ENCODE measurements at regions not wholly inside any gene's neighbourhood (a gene's known extent, or its start where the extent isn't known, plus 50 kb on each side); places are given as distances from the start of the nearest gene placed in this dataset.

DNA sequence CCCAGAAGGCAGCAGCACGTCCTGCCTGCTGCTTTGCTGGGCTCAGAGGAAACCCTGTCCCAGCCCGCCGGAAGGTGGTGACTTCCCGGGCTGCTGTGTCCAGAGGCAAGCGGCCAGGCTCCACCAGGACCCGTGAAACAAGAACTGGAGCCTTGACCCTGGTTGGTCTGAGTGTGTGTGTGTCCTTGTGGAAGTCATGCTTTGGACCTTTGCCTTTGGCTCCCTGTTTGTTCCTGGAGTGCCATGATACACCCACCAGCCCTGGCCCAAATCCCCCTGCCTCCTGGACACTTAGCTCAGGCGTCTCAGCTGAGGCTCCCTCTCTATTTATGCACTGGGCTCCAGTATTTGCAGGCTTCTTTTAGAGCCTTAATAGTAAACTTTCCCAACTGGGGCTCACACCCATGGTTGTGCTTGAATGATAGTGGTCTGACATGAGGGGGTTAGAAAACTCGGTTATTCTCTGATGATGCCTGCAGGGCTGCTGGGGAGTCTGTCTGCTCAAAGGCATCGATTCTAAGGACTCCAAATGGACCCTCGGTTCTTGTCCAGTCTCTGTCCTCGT lies 72.2 kb downstream of the C9orf50 start:
- intact Hi-C loops (cut with micrococcal nuclease) = no loop called here
- Histone ChIP-seq H3K9me3 (ENCODE audit: control insufficient read depth in 1 of 2, insufficient read depth in 1 of 2, low read depth in 1 of 2, low read length in 2 of 2) (no peaks in the 10 kb centered on the region), H3K36me3 (ENCODE audit: control insufficient read depth in 1 of 2, insufficient read depth in 2 of 2, low read length in 2 of 2) (no peaks in the 10 kb centered on the region), H4K20me1 (ENCODE audit: insufficient read depth) (no peaks in the 10 kb centered on the region), H3K4me2 (ENCODE audit: low read length) (peak overlapping the region; percentile 84), H3K4me1 (ENCODE audit: control insufficient read depth in 1 of 2, insufficient read depth in 2 of 2, low read length in 2 of 2) (peaks cover 57 to 69% of the 10 kb centered on the region in 2 experiments), H2AFZ (ENCODE audit: low read depth, low read length, poor library complexity, severe bottlenecking) (no peak overlapping the region), H3K9ac (ENCODE audit: low read length) (peak overlapping the region; percentile 82), H3K9me2 (ENCODE audit: insufficient read depth) (no peaks in the 10 kb centered on the region), H3K27ac (ENCODE audit: low read depth, low read length) (peak overlapping the region; percentile 32), H3K4me3 (replicated peaks in 1 of 2; ENCODE audit: low read depth in 1 of 2, low read length in 2 of 2) (peak overlapping the region in 1 of 2 experiments; percentile 62; a peak in 1 of 4 replicates), H3K79me2 (ENCODE audit: insufficient read depth, low read length) (no peaks in the 10 kb centered on the region), H3K27me3 (ENCODE audit: insufficient read depth, low read length) (no peaks in the 10 kb centered on the region)
- POLR2A ChIA-PET = interaction anchor here (0.5 to 2.2 kb wide), 3 partner anchors 13 to 409 kb away, joined by 3 to 6 read pairs (median 4); no protein-coding TSS in a partner anchor
- TF ChIP-seq POLR2AphosphoS5 (IDR thresholded peaks at IDR 0.05; ENCODE audit: low read depth, low read length) (peak; percentile 26; the same call in 1 of the 2 replicates), EGR1 (IDR thresholded peaks at IDR 0.05; ENCODE audit: low read depth) (no peak), FOSL1 (IDR thresholded peaks at IDR 0.05; ENCODE audit: low read depth) (no peak), SRF (IDR thresholded peaks at IDR 0.05; ENCODE audit: low read depth) (no peak), EZH2phosphoT487 (IDR thresholded peaks at IDR 0.05; ENCODE audit: borderline replicate concordance) (no peak)
- TF ChIP-seq, protein P1, sequence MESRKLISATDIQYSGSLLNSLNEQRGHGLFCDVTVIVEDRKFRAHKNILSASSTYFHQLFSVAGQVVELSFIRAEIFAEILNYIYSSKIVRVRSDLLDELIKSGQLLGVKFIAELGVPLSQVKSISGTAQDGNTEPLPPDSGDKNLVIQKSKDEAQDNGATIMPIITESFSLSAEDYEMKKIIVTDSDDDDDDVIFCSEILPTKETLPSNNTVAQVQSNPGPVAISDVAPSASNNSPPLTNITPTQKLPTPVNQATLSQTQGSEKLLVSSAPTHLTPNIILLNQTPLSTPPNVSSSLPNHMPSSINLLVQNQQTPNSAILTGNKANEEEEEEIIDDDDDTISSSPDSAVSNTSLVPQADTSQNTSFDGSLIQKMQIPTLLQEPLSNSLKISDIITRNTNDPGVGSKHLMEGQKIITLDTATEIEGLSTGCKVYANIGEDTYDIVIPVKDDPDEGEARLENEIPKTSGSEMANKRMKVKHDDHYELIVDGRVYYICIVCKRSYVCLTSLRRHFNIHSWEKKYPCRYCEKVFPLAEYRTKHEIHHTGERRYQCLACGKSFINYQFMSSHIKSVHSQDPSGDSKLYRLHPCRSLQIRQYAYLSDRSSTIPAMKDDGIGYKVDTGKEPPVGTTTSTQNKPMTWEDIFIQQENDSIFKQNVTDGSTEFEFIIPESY (IDR thresholded peaks at IDR 0.05; ENCODE audit: extremely low read depth, insufficient replicate concordance, low read length) = no peak
- BruUV-seq (replicated peaks) = no TSS peak
- CTCF ChIA-PET = interaction anchor here (0.7 to 1.6 kb wide), 2 partner anchors 35 to 60 kb away, joined by 3 to 5 read pairs; no protein-coding TSS in a partner anchor
- ATAC-seq (no peak), DNase-seq (ENCODE audit: low read depth, low spot score) (no peak)
- RAD21 ChIA-PET (ENCODE audit: low non-redundant PET in 1 of 2, low total read pairs in 2 of 2, uncharacterized antibody in 2 of 2, unreplicated experiment in 2 of 2) = interaction anchor here in 1 of 2 experiments (0.6 kb wide), 1 partner anchor 13 kb away, joined by 3 read pairs; no protein-coding TSS in a partner anchor
